IPS-NIHi7 (cell line): ENCODE measurements at regions not wholly inside any gene's neighbourhood (a gene's known extent, or its start where the extent isn't known, plus 50 kb on each side); places are given as distances from the start of the nearest gene placed in this dataset.

ENCODE experiments used
- DNase-seq: peaks from one replicate; pipeline ENCODE4 v3.0.0; 2012; ENCODE audit warnings: mixed read lengths; ENCODE audit errors: extremely low spot score

GRCh38 chr4:149928507-149928906 lies 112.9 kb upstream of the IQCM start:
- DNase-seq: no peak

- no peak for DNase-seq
Observed at GRCh38 chr4:149931431-149931830, 115.8 kb upstream of the IQCM start.

- DNase-seq: no peak
Observed at GRCh38 chr4:149932188-149932587, 116.5 kb upstream of the IQCM start.

GRCh38 chr4:149933120-149933519 lies 117.5 kb upstream of the IQCM start:
- DNase-seq: no peak

GRCh38 chr4:149933883-149934282 lies 118.2 kb upstream of the IQCM start:
- DNase-seq: no peak

GRCh38 chr4:149949381-149949780 lies 128.9 kb upstream of the DCLK2 start:
- DNase-seq: no peak

- no peak for DNase-seq
Observed at GRCh38 chr4:149951152-149951900, 126.9 kb upstream of the DCLK2 start.

- no peak for DNase-seq
Observed at GRCh38 chr4:149952101-149952500, 126.1 kb upstream of the DCLK2 start.

GRCh38 chr4:149952716-149953115 lies 125.5 kb upstream of the DCLK2 start:
- DNase-seq: no peak

- DNase-seq: no peak
Observed at GRCh38 chr4:149955780-149956390, 122.4 kb upstream of the DCLK2 start.

- DNase-seq: no peak
Observed at GRCh38 chr4:149956678-149957077, 121.6 kb upstream of the DCLK2 start.

- no peak for DNase-seq
Observed at GRCh38 chr4:149961876-149962597, 116.2 kb upstream of the DCLK2 start.

GRCh38 chr4:149964001-149964796 lies 114.0 kb upstream of the DCLK2 start:
- DNase-seq: no peak

GRCh38 chr4:149965206-149965605 lies 113.0 kb upstream of the DCLK2 start:
- no peak for DNase-seq

GRCh38 chr4:149972407-149972806 lies 105.8 kb upstream of the DCLK2 start:
- DNase-seq: no peak

- no peak for DNase-seq
Observed at GRCh38 chr4:149973181-149973580, 105.1 kb upstream of the DCLK2 start.

GRCh38 chr4:149975172-149975571 lies 103.1 kb upstream of the DCLK2 start:
- no peak for DNase-seq

- DNase-seq: no peak
Observed at GRCh38 chr4:149980121-149980682, 98.0 kb upstream of the DCLK2 start.

GRCh38 chr4:149980941-149981340 lies 97.3 kb upstream of the DCLK2 start:
- DNase-seq: peak; percentile 60

GRCh38 chr4:149983401-149983800 lies 94.8 kb upstream of the DCLK2 start:
- DNase-seq: no peak

- DNase-seq: no peak
Observed at GRCh38 chr4:149983931-149984330, 94.3 kb upstream of the DCLK2 start.

- no peak for DNase-seq
Observed at GRCh38 chr4:149985981-149986380, 92.3 kb upstream of the DCLK2 start.
